ENCODE measurements at regions not wholly inside any gene's neighbourhood (a gene's known extent, or its start where the extent isn't known, plus 50 kb on each side); places are given as distances from the start of the nearest gene placed in this dataset.

- intact Hi-C loops (cut with micrococcal nuclease; ENCODE audit: unreplicated experiment), result no loop called here
- Histone ChIP-seq H3K36me3 (ENCODE audit: insufficient read depth, low read length) (no peaks in the 10 kb centered on the region), H4K20me1 (ENCODE audit: insufficient read depth, low read length) (no peaks in the 10 kb centered on the region), H3K79me2 (ENCODE audit: insufficient read depth, low read depth, low read length) (no peaks in the 10 kb centered on the region), H3K4me1 (ENCODE audit: insufficient read depth, low read length, poor library complexity, severe bottlenecking) (no peaks in the 10 kb centered on the region), H3K9me2 (ENCODE audit: insufficient read depth, low read length) (no peaks in the 10 kb centered on the region), H3K9me3 (ENCODE audit: low read length) (no peaks in the 10 kb centered on the region), H3K27ac (ENCODE audit: low read depth, low read length, poor library complexity, severe bottlenecking) (no peak overlapping the region), H3K4me3 (ENCODE audit: low read depth, low read length, poor library complexity, severe bottlenecking) (no peak overlapping the region), H2AFZ (ENCODE audit: low read length) (no peak overlapping the region), H3K4me2 (ENCODE audit: low read length) (no peak overlapping the region)
- no peak for TF ChIP-seq EZH2phosphoT487 (IDR thresholded peaks at IDR 0.05; ENCODE audit: borderline replicate concordance, low read depth, low read length)
- no peak for TF ChIP-seq CTCF (conservative IDR thresholded peaks at IDR 0.05; ENCODE audit: low read length)
- ChIA-PET POLR2A (interaction anchor here (0.5 to 0.9 kb wide), 2 partner anchors 15 to 535 kb away, joined by 3 read pairs; no protein-coding TSS in a partner anchor), CTCF (ENCODE audit: unreplicated experiment) (no interaction called here)
- DNase-seq (ENCODE audit: low spot score), result no peak
- no TSS peak for BruUV-seq (replicated peaks)
These were observed 1270.0 kb downstream of the ROBO1 start for GRCh38 chr3:78497767-78498166.

- POLR2A ChIA-PET, result no interaction called here
- no peak for TF ChIP-seq EZH2phosphoT487 (IDR thresholded peaks at IDR 0.05; ENCODE audit: borderline replicate concordance, low read depth, low read length)
- TF ChIP-seq CTCF (conservative IDR thresholded peaks at IDR 0.05; ENCODE audit: low read length), result no peak
- no TSS peak for BruUV-seq (replicated peaks)
These were observed 1261.7 kb downstream of the ROBO1 start for GRCh38 chr3:78506061-78506460.

GRCh38 chr3:78506581-78507195 lies 1261.1 kb downstream of the ROBO1 start:
- no peak overlapping the region for H3K4me3 ChIP-seq (ENCODE audit: low read depth, low read length, poor library complexity, severe bottlenecking)
- H3K36me3 ChIP-seq (ENCODE audit: insufficient read depth, low read length), result no peaks in the 10 kb centered on the region
- H3K9me2 ChIP-seq (ENCODE audit: insufficient read depth, low read length), result no peaks in the 10 kb centered on the region
- no peaks in the 10 kb centered on the region for H3K4me1 ChIP-seq (ENCODE audit: insufficient read depth, low read length, poor library complexity, severe bottlenecking)
- intact Hi-C loops (cut with micrococcal nuclease; ENCODE audit: unreplicated experiment), result no loop called here
- no peaks in the 10 kb centered on the region for H3K79me2 ChIP-seq (ENCODE audit: insufficient read depth, low read depth, low read length)
- ChIA-PET POLR2A (no interaction called here), CTCF (ENCODE audit: unreplicated experiment) (no interaction called here)
- no peaks in the 10 kb centered on the region for H3K9me3 ChIP-seq (ENCODE audit: low read length)
- DNase-seq (ENCODE audit: low spot score), result no peak
- no peak overlapping the region for H3K27ac ChIP-seq (ENCODE audit: low read depth, low read length, poor library complexity, severe bottlenecking)
- TF ChIP-seq CTCF (conservative IDR thresholded peaks at IDR 0.05; ENCODE audit: low read length) (no peak), EZH2phosphoT487 (IDR thresholded peaks at IDR 0.05; ENCODE audit: borderline replicate concordance, low read depth, low read length) (no peak)
- BruUV-seq (replicated peaks), result no TSS peak
- no peaks in the 10 kb centered on the region for H4K20me1 ChIP-seq (ENCODE audit: insufficient read depth, low read length)
- no peak overlapping the region for H3K4me2 ChIP-seq (ENCODE audit: low read length)
- no peak overlapping the region for H2AFZ ChIP-seq (ENCODE audit: low read length)

More at GRCh38 chr3:78506061-78506460, 1261.7 kb downstream of the ROBO1 start:
- Histone ChIP-seq H4K20me1 (ENCODE audit: insufficient read depth, low read length) (no peaks in the 10 kb centered on the region), H3K4me2 (ENCODE audit: low read length) (no peak overlapping the region), H3K4me3 (ENCODE audit: low read depth, low read length, poor library complexity, severe bottlenecking) (no peak overlapping the region), H3K79me2 (ENCODE audit: insufficient read depth, low read depth, low read length) (no peaks in the 10 kb centered on the region), H3K9me3 (ENCODE audit: low read length) (no peaks in the 10 kb centered on the region), H3K27ac (ENCODE audit: low read depth, low read length, poor library complexity, severe bottlenecking) (no peak overlapping the region), H3K4me1 (ENCODE audit: insufficient read depth, low read length, poor library complexity, severe bottlenecking) (no peaks in the 10 kb centered on the region), H2AFZ (ENCODE audit: low read length) (no peak overlapping the region), H3K9me2 (ENCODE audit: insufficient read depth, low read length) (no peaks in the 10 kb centered on the region), H3K36me3 (ENCODE audit: insufficient read depth, low read length) (no peaks in the 10 kb centered on the region)
- DNase-seq (ENCODE audit: low spot score), result no peak
- CTCF ChIA-PET (ENCODE audit: unreplicated experiment), result no interaction called here
- intact Hi-C loops (cut with micrococcal nuclease; ENCODE audit: unreplicated experiment), result no loop called here
